B cell (primary cell): ENCODE measurements at regions not wholly inside any gene's neighbourhood (a gene's known extent, or its start where the extent isn't known, plus 50 kb on each side); places are given as distances from the start of the nearest gene placed in this dataset.

Experiments
- CTCF ChIP-seq: fragments of 200-600 bp; IDR thresholded peaks from one replicate; pipeline ENCODE4 v1.8.0; 2022; ENCODE audit warnings: antibody characterized with exemption, mild to moderate bottlenecking
- EZH2 ChIP-seq: IDR thresholded peaks from 2 replicates; pipeline ENCODE4 v1.6.1; 2012; ENCODE audit warnings: borderline replicate concordance, low read depth, mild to moderate bottlenecking, moderate library complexity, low read length; ENCODE audit not compliant: insufficient read depth, poor library complexity, severe bottlenecking

GRCh38 chr21:38623552-38623951, 125.3 kb upstream of the ERG start:
- TF ChIP-seq CTCF = no peak
- TF ChIP-seq EZH2 = no peak
